Mononuclear cell (primary cell): ENCODE measurements at regions not wholly inside any gene's neighbourhood (a gene's known extent, or its start where the extent isn't known, plus 50 kb on each side); places are given as distances from the start of the nearest gene placed in this dataset.
"Not testable (repeated sequence)": the region's sequence is repeated elsewhere in the genome, so short reads cannot be mapped to it uniquely, and the experiment has no call there.

Experiments used
- H3K27me3 ChIP-seq: 2 replicates; pipeline ENCODE4 v1.6.0; 2011; ENCODE audit warnings: low read length, control low read depth; ENCODE audit not compliant: insufficient read depth
- H3K4me1 ChIP-seq: 2 replicates; pipeline ENCODE4 v1.5.1; 2011; ENCODE audit warnings: mild to moderate bottlenecking, low read length, control low read depth; ENCODE audit not compliant: insufficient read depth
- H3K4me3 ChIP-seq: 2 replicates; pipeline ENCODE4 v1.5.1; 2011; ENCODE audit warnings: mild to moderate bottlenecking, low read length, moderate library complexity
- H3K9me3 ChIP-seq: 2 replicates; pipeline ENCODE4 v1.5.1; 2011; ENCODE audit warnings: low read depth, mild to moderate bottlenecking, control low read depth, low read length

GRCh38 chr1:208456487-208456886, 212.3 kb upstream of the PLXNA2 start:
- no peaks in the 10 kb centered on the region for H3K9me3 ChIP-seq
- no peaks in the 10 kb centered on the region for H3K4me1 ChIP-seq
- H3K4me3 ChIP-seq, result no peak overlapping the region
- H3K27me3 ChIP-seq, result no peaks in the 10 kb centered on the region

- H3K9me3 ChIP-seq, result no peaks in the 10 kb centered on the region
- H3K27me3 ChIP-seq, result no peaks in the 10 kb centered on the region
- no peak overlapping the region for H3K4me3 ChIP-seq
- no peaks in the 10 kb centered on the region for H3K4me1 ChIP-seq
Measured at GRCh38 chr1:208460823-208461222, 216.6 kb upstream of the PLXNA2 start.

GRCh38 chr1:208461680-208462079, 217.5 kb upstream of the PLXNA2 start:
- Histone ChIP-seq H3K9me3 (no peaks in the 10 kb centered on the region), H3K4me1 (no peaks in the 10 kb centered on the region), H3K27me3 (no peaks in the 10 kb centered on the region), H3K4me3 (no peak overlapping the region)

GRCh38 chr1:208462761-208463160, 218.6 kb upstream of the PLXNA2 start:
- Histone ChIP-seq H3K4me3 (no peak overlapping the region), H3K27me3 (no peaks in the 10 kb centered on the region), H3K4me1 (no peaks in the 10 kb centered on the region), H3K9me3 (no peaks in the 10 kb centered on the region)

GRCh38 chr1:208465266-208465665, 221.1 kb upstream of the PLXNA2 start:
- Histone ChIP-seq H3K27me3 (no peaks in the 10 kb centered on the region), H3K4me1 (no peaks in the 10 kb centered on the region)

GRCh38 chr1:208465786-208466590, 221.8 kb upstream of the PLXNA2 start:
- no peak overlapping the region for H3K4me3 ChIP-seq
- H3K27me3 ChIP-seq, result no peaks in the 10 kb centered on the region
- no peaks in the 10 kb centered on the region for H3K9me3 ChIP-seq
- H3K4me1 ChIP-seq, result no peaks in the 10 kb centered on the region

More at GRCh38 chr1:208465266-208465665, 221.1 kb upstream of the PLXNA2 start:
- no peak overlapping the region for H3K4me3 ChIP-seq
- H3K9me3 ChIP-seq, result no peaks in the 10 kb centered on the region

GRCh38 chr1:208467151-208467780, 223.1 kb upstream of the PLXNA2 start:
- H3K4me3 ChIP-seq, result no peak overlapping the region
- no peaks in the 10 kb centered on the region for H3K9me3 ChIP-seq
- H3K4me1 ChIP-seq, result no peaks in the 10 kb centered on the region
- no peaks in the 10 kb centered on the region for H3K27me3 ChIP-seq

GRCh38 chr1:208475449-208475848, 231.3 kb upstream of the PLXNA2 start:
- Histone ChIP-seq H3K9me3 (no peaks in the 10 kb centered on the region), H3K4me1 (no peaks in the 10 kb centered on the region), H3K27me3 (no peaks in the 10 kb centered on the region), H3K4me3 (no peak overlapping the region)

- H3K27me3 ChIP-seq, result no peaks in the 10 kb centered on the region
- no peaks in the 10 kb centered on the region for H3K4me1 ChIP-seq
- no peak overlapping the region for H3K4me3 ChIP-seq
- H3K9me3 ChIP-seq, result no peaks in the 10 kb centered on the region
Measured at GRCh38 chr1:208475951-208476845, 232.0 kb upstream of the PLXNA2 start.

GRCh38 chr1:208476846-208477170, 232.6 kb upstream of the PLXNA2 start:
- H3K4me1 ChIP-seq, result no peaks in the 10 kb centered on the region
- H3K4me3 ChIP-seq, result no peak overlapping the region
- H3K9me3 ChIP-seq, result no peaks in the 10 kb centered on the region
- no peaks in the 10 kb centered on the region for H3K27me3 ChIP-seq

GRCh38 chr1:208479435-208479834, 235.3 kb upstream of the PLXNA2 start:
- Histone ChIP-seq H3K4me3 (no peak overlapping the region), H3K9me3 (no peaks in the 10 kb centered on the region), H3K4me1 (no peaks in the 10 kb centered on the region), H3K27me3 (no peaks in the 10 kb centered on the region)

GRCh38 chr1:208485512-208485911, 241.3 kb upstream of the PLXNA2 start:
- H3K4me3 ChIP-seq, result no peak overlapping the region
- no peaks in the 10 kb centered on the region for H3K4me1 ChIP-seq
- H3K27me3 ChIP-seq, result no peaks in the 10 kb centered on the region
- H3K9me3 ChIP-seq, result no peaks in the 10 kb centered on the region

GRCh38 chr1:208486677-208487076, 242.5 kb upstream of the PLXNA2 start:
- Histone ChIP-seq H3K27me3 (no peaks in the 10 kb centered on the region), H3K4me3 (no peak overlapping the region), H3K4me1 (no peaks in the 10 kb centered on the region), H3K9me3 (no peaks in the 10 kb centered on the region)

- H3K4me1 ChIP-seq, H3K27me3 ChIP-seq, H3K4me3 ChIP-seq, H3K9me3 ChIP-seq: not testable (repeated sequence)
Measured at GRCh38 chr1:208488432-208488831, 244.2 kb upstream of the PLXNA2 start.
